ENCODE measurements at regions not wholly inside any gene's neighbourhood (a gene's known extent, or its start where the extent isn't known, plus 50 kb on each side); places are given as distances from the start of the nearest gene placed in this dataset.

GRCh38 chr13:21917086-21918015, 246.5 kb downstream of the FGF9 start:
- TF ChIP-seq POLR2AphosphoS5 (IDR thresholded peaks at IDR 0.05; ENCODE audit: low read depth, low read length) (no peak), REST (IDR thresholded peaks at IDR 0.05; ENCODE audit: insufficient read depth in 1 of 2, low read depth in 2 of 2, low read length in 2 of 2) (no peak), TAF1 (IDR thresholded peaks at IDR 0.05; ENCODE audit: borderline replicate concordance, insufficient read depth, low read length) (no peak), SIN3A (IDR thresholded peaks at IDR 0.05; ENCODE audit: borderline replicate concordance, insufficient read depth, low read length) (no peak), FOXP2 (optimal IDR thresholded peaks at IDR 0.05; ENCODE audit: borderline replicate concordance, extremely low read depth, extremely low read length, insufficient read depth) (no peak)
